ENCODE measurements at regions not wholly inside any gene's neighbourhood (a gene's known extent, or its start where the extent isn't known, plus 50 kb on each side); places are given as distances from the start of the nearest gene placed in this dataset.

DNA sequence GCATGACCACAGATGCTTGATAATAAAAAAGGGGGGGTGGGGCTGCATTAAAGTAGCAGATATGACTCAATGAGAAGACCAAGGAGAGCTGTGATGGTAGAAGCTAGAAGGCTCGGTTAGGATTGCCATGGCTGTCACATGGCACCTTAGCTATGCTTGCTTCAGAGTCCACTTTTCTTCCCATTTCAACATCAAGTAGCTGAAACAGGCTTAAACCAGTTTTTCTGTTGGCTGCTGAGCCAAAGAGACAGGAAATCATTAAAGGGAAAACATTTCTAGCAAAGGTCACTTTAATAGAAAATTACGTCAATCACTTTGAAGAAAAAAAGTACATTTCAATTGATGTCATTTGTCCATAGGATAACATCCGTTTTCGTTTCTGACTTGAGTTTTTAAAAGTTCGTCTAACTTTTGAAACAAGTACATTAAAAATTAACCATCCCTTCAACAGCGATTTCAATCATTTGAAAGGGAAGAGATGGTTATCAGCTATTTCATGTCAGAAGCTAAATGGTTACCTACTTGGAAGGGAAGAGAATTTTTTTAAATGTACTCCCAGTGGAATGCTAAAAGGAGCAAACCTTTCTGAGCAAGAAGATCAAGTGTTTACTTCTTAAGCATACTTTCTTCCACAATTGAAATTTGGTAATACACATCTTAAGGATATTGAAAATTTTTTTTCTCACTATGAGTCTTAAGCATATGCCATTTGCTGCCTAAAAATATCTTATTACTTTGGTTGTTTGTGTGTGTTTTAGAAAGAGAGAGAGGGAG is 488.1 kb upstream of the PRMT6 start:
- in situ Hi-C loops (cut with MboI; ENCODE audit: low sequenced_read_pairs, unreplicated experiment), result no loop called here
- TF ChIP-seq, protein P1, sequence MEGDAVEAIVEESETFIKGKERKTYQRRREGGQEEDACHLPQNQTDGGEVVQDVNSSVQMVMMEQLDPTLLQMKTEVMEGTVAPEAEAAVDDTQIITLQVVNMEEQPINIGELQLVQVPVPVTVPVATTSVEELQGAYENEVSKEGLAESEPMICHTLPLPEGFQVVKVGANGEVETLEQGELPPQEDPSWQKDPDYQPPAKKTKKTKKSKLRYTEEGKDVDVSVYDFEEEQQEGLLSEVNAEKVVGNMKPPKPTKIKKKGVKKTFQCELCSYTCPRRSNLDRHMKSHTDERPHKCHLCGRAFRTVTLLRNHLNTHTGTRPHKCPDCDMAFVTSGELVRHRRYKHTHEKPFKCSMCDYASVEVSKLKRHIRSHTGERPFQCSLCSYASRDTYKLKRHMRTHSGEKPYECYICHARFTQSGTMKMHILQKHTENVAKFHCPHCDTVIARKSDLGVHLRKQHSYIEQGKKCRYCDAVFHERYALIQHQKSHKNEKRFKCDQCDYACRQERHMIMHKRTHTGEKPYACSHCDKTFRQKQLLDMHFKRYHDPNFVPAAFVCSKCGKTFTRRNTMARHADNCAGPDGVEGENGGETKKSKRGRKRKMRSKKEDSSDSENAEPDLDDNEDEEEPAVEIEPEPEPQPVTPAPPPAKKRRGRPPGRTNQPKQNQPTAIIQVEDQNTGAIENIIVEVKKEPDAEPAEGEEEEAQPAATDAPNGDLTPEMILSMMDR (IDR thresholded peaks at IDR 0.05; ENCODE audit: borderline replicate concordance, control extremely low read depth, extremely low read depth, insufficient read depth, missing control alignments), result no peak
- DNase-seq (ENCODE audit: low spot score), result no peak

- in situ Hi-C loops (cut with MboI; ENCODE audit: low sequenced_read_pairs, unreplicated experiment), result no loop called here
- no peak for DNase-seq (ENCODE audit: low spot score)
Observed at GRCh38 chr1:106571109-106571508, 485.4 kb upstream of the PRMT6 start.

GRCh38 chr1:106584107-106584506 is 472.4 kb upstream of the PRMT6 start:
- TF ChIP-seq, protein P1 (IDR thresholded peaks at IDR 0.05; ENCODE audit: borderline replicate concordance, control extremely low read depth, extremely low read depth, insufficient read depth, missing control alignments), result no peak
- in situ Hi-C loops (cut with MboI; ENCODE audit: low sequenced_read_pairs, unreplicated experiment), result no loop called here
- DNase-seq (ENCODE audit: low spot score), result no peak

More at GRCh38 chr1:106571109-106571508, 485.4 kb upstream of the PRMT6 start:
- TF ChIP-seq, protein P1 (IDR thresholded peaks at IDR 0.05; ENCODE audit: borderline replicate concordance, control extremely low read depth, extremely low read depth, insufficient read depth, missing control alignments), result no peak

GRCh38 chr1:106584676-106585075 is 471.8 kb upstream of the PRMT6 start:
- DNase-seq (ENCODE audit: low spot score), result no peak
- TF ChIP-seq, protein P1 (IDR thresholded peaks at IDR 0.05; ENCODE audit: borderline replicate concordance, control extremely low read depth, extremely low read depth, insufficient read depth, missing control alignments), result no peak
- in situ Hi-C loops (cut with MboI; ENCODE audit: low sequenced_read_pairs, unreplicated experiment), result no loop called here

DNA sequence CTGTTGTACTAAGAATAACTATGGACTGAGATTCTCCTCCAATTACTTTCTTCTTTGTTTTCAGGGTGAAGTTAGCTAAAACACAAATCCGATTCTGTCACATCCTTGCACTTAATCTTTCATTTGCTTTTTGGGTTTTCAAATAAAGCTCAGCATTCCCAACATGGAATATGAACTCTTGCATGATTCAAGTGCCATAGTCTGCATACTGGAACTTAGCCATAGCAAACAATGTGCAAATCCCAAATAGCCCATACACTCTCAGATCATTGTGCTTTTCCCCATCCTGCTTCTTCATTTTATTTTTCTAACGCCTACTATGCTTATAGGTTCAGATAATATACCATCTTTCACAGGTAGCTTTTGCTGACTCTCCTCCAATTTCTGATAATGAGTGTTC is 455.8 kb upstream of the PRMT6 start:
- no peak for DNase-seq (ENCODE audit: low spot score)
- in situ Hi-C loops (cut with MboI; ENCODE audit: low sequenced_read_pairs, unreplicated experiment), result no loop called here
- TF ChIP-seq, protein P1 (IDR thresholded peaks at IDR 0.05; ENCODE audit: borderline replicate concordance, control extremely low read depth, extremely low read depth, insufficient read depth, missing control alignments), result no peak

DNA sequence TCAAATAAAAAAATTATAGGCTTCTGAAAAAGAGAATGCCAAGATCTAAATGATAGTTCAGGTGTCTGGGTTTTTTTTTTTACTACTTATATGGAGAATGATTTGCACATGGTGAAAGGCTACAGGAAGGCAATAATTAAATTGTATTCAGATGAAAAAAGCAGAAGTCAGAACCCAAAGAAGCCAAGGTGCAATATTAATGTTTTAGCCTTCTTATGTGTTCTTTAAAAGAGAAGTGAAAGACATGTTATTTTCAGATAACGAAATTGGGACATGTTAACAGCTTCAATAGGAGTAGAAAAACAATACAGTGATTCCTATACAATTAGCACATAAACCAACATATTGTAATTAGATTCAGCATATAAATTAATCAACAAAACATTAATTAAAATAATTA is 452.9 kb upstream of the PRMT6 start:
- DNase-seq (ENCODE audit: low spot score), result no peak
- TF ChIP-seq, protein P1 (IDR thresholded peaks at IDR 0.05; ENCODE audit: borderline replicate concordance, control extremely low read depth, extremely low read depth, insufficient read depth, missing control alignments), result no peak
- in situ Hi-C loops (cut with MboI; ENCODE audit: low sequenced_read_pairs, unreplicated experiment), result no loop called here

Measured in GM13976 (cell line).